Stimulated activated CD8-positive, alpha-beta memory T cell treated with anti-CD3 and anti-CD28 coated beads, Interleukin-12 subunit alpha, Interleukin-12 subunit beta, amount 100 ng/mL, for 4 hours (primary cell): ENCODE measurements at regions not wholly inside any gene's neighbourhood (a gene's known extent, or its start where the extent isn't known, plus 50 kb on each side); places are given as distances from the start of the nearest gene placed in this dataset.

Experiments used
- DNase-seq: peaks from one replicate; pipeline ENCODE4 v3.0.0-alpha.2; 2020; ENCODE audit warnings: low read depth

- no peak for DNase-seq
Observed at GRCh38 chr2:146265656-146266055, 1579.2 kb upstream of the ACVR2A start.

- DNase-seq: no peak
Observed at GRCh38 chr2:146262606-146263005, 1582.2 kb upstream of the ACVR2A start.

- no peak for DNase-seq
Observed at GRCh38 chr2:146260551-146260950, 1584.3 kb upstream of the ACVR2A start.

DNA sequence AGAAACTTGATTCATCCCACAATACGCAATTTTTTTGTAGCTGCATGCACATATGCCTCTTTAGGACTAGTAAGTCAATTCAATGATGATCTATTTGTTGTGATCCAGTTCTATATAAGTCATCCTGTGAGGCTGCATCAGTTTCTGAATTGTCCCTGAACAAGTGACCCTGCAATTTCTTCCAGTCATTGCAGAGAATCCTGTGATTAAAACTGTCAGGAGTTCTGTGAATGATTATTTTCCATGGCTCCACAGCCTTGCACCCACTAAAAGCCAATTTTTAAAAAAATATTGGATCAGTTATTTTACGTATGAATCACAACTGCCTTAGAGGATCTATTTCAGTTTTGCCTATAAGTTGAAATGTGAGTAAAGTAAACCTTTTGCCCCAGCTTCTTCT is 1585.0 kb upstream of the ACVR2A start:
- DNase-seq: no peak

DNA sequence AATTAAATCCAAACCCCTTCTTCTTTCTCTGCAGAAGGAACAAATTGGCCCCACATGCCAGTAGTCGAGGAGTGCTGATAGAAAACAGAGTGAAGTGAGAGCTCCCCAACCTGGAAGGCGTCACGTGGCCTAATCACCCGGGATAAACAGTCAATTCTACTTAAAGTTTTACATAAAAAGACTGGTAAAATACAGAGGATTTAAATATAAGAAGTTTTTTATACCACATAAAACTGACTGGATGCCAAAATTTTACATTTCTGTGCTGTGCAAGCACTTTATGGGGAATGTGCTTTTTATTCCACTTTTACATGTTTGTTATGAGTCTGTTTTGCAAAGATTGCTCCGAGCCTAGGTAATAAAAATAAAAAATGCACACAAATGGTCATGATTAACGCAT is 1586.8 kb upstream of the ACVR2A start:
- DNase-seq: no peak

DNA sequence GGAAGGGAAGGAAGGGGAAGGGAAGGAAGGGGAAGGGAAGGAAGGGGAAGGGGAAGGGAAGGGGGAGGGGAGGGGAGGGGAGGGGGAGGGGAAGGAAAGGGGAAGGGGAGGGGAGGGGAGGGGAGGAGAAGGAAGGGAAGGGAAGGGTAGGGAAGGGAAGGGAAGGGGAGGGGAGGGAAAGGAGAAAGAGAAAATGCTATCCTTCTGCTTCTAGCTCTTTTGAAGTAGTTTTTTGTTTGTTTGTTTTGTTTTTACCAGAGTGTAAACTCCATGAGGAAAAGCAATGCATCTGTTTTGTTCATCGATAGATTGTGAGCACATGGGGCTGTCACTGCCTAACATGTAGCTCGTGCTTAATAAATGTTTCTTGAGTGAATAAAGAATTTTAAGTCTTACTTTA is 1592.7 kb upstream of the ACVR2A start:
- no peak for DNase-seq

DNA sequence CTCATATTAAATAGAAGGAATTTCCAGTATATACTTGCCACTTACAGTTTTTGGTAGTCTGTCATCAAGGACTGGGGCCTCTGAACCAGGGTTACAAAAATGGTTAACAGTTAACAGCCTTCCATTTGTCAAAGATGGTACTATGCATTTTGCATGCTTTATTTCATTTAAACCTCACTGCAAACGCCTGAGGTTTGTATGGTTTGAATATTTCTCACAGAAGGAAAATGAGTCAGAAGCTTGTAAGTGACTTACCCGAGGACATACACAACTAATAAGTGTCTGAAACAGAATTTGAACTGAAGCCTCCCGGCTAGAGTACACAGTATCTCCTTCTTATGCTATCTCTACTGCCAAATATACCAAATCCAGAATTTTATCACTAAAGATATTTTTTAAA is 1593.5 kb upstream of the ACVR2A start:
- no peak for DNase-seq

DNA sequence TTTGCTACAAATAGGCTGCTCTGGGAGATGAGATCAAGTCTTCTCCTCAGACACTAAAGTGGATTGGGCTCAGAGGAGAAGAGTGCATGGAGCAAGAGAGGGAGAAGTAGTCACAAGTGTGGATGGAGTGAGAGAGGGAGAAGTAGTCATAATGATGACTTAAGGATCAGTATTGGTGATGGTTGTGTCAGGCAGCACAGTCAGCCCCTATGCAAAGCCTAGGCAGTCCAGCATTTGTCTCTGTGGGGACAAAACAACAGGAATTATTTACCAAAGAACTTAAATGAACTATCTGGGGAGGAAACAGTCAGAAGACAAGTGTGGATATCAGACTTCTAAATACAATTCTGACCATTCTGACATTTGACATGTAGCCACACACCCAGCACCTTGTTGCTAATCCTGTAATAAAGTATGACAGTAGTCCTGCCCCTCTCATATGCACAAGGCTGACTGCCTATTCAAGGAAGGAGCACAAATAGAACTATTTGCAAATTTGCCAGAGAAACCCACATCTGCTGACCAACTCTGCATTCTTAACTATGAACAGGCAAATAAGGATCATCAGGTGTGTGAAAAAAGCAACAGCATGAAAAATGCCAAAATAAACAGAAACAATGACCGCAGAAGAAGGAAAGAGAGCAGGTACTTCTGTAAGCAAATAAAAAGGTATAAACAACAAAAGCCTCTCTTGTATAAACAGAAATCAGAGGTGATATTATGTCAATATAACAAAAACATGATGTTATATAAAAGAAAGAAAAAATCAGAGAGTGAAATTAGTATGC is 1597.9 kb upstream of the ACVR2A start:
- no peak for DNase-seq

GRCh38 chr2:146246002-146246735 is 1598.7 kb upstream of the ACVR2A start:
- DNase-seq: no peak

GRCh38 chr2:146244830-146245229 is 1600.0 kb upstream of the ACVR2A start:
- no peak for DNase-seq

DNA sequence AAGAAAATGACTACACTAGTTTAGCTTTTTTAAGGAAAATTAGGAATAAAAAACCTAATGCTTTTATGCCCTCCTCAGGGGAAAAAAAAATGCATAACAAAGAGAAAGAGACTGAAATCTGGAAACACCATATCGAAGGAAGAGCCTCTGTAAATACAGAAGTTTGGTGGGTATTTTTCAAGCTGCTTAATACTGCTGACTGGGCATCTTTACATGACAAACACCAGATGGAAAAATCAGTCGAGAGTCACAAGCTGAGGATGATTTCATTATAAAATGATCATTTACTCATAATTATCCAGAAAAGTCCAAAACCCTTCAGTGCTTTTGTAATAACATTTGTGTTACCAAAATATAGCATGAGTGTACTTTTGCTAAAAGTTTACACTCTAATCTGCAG is 1600.7 kb upstream of the ACVR2A start:
- DNase-seq: no peak

- DNase-seq: no peak
Observed at GRCh38 chr2:146241023-146241422, 1603.8 kb upstream of the ACVR2A start.

GRCh38 chr2:146240391-146240790 is 1604.4 kb upstream of the ACVR2A start:
- DNase-seq: no peak

DNA sequence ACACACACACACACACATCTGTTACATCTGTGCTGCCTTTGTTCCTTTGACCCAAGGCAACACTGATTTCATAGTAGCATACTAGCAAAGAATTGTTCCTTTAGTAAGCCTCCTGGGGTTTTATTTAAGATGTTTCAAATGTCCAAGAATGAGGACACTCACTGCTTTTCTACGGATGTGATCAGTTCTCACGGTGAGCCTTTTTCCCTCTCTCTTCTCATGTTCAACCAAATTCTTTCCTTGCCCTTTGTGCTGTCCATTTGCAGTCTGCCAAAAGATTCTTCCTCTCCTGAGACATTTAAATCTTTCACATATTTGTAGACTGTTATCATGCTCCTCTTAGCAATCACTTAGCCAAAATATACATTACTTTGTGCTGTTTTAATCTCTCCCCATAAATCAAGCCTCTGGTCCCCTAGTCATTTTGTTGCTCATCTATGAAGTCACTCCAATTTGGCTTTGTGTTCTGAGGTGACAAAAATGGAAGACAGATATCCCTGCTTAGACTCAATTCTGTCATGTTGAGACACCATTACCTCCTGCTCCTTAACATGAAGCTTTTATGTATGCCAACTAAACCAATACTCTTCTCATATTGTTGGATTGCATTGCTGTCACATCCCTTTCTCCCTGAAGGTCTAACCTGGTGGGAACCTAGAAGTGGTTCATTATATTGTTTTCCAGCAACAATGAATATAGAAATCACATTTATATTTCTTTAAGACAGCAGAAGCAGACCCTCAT is 1605.3 kb upstream of the ACVR2A start:
- DNase-seq: no peak

GRCh38 chr2:146238254-146238966 is 1606.4 kb upstream of the ACVR2A start:
- no peak for DNase-seq

GRCh38 chr2:146235158-146235557 is 1609.7 kb upstream of the ACVR2A start:
- no peak for DNase-seq

DNA sequence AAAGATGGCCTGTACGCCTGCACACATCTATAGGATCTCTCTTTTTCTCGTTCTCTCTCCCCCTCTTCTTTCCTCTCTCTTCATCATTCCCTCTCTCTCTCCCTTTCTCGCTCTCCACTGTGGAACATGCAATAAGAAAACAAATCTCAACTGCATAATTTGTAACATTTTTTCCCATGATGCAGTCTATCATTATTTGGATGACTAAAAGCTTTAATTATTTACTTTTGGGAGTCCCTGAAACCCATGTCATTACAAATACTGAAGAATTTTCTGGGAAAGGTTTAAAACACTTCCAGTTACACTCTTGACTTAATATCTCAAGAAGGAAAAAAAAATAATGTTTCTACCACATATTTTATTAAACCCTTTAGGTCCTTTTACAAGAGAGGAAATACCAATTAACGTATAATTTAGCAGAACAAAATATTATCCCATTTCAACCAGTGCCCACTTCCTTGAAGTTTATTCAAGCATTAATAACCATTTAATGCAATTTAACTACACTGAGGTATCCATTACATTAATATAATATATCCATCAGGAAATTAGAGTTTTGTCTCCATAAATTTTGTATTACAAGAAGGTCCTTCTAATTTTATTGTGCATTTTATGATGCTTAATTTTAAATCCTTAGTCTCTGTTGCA is 1615.2 kb upstream of the ACVR2A start:
- no peak for DNase-seq

DNA sequence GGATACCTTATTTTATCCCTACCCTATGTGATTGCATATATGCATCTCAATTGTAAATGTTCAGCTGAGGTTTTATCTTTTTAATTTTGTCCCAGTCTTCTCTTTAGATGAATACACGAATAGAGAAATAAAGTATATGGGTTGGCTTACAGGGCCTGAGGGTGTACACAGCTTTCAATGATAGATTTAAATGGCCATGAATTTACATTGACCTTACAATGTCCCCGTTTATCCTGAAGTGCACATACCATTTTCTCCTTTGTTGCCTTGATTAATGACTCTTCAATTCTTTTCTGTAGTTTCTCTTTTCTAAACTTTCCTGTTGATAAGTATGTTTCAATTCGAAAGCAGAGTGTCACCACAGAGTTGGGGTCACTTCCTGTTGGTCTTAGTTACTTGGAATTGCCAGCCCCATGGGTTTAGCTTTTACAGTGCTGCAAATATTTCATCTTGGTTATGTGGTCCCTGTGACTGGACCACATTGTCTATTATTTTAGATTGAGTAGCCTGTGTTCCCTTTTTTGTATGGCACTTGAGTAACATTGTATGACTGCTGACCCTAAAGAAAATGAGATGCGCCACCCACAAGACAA is 1616.3 kb upstream of the ACVR2A start:
- no peak for DNase-seq

DNA sequence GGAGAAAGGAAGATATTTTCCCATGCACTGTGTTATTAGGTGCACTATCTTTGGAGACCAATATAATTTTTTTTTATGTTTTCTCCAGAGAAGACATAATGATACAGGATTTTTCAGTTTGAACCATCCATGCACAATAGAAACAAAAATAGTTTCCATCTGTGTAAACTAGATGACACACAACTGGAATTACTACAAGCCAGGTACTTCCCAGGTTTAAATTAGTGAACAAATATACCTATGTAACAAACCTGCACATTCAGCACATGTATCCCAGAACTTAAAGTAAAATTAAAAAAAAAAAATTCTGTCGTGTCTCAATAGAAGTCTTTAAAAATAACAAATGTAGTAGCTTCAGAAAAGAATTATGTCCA is 1616.8 kb upstream of the ACVR2A start:
- no peak for DNase-seq

- DNase-seq: no peak
Observed at GRCh38 chr2:146227152-146228019, 1617.4 kb upstream of the ACVR2A start.
